Ishikawa (cell line): ENCODE measurements at regions not wholly inside any gene's neighbourhood (a gene's known extent, or its start where the extent isn't known, plus 50 kb on each side); places are given as distances from the start of the nearest gene placed in this dataset.

Source experiments
- CEBPB ChIP-seq: IDR thresholded peaks from 2 replicates; pipeline ENCODE4 v1.6.1; 2012
- CREB1 ChIP-seq: IDR thresholded peaks from 2 replicates; pipeline ENCODE4 v1.6.1; 2012; ENCODE audit warnings: low read depth
- EGR1 ChIP-seq: IDR thresholded peaks from 2 replicates; pipeline ENCODE4 v1.6.1; 2012
- EP300 ChIP-seq: IDR thresholded peaks from 2 replicates; pipeline ENCODE4 v1.6.1; 2012; ENCODE audit warnings: borderline replicate concordance
- FOXM1 ChIP-seq: IDR thresholded peaks from 2 replicates; pipeline ENCODE4 v1.6.1; 2012; ENCODE audit warnings: low read depth, borderline replicate concordance
- NFIC ChIP-seq: IDR thresholded peaks from 2 replicates; pipeline ENCODE4 v1.6.1; 2012
- RAD21 ChIP-seq: IDR thresholded peaks from 2 replicates; pipeline ENCODE4 v1.6.1; 2012; ENCODE audit warnings: low read depth
- TAF1 ChIP-seq: IDR thresholded peaks from 2 replicates; pipeline ENCODE4 v1.6.1; 2012; ENCODE audit warnings: low read depth, mild to moderate bottlenecking
- TCF12 ChIP-seq: IDR thresholded peaks from 2 replicates; pipeline ENCODE4 v1.6.1; 2012; ENCODE audit warnings: low read depth
- TEAD4 ChIP-seq: IDR thresholded peaks from 2 replicates; pipeline ENCODE4 v1.6.1; 2012
- YY1 ChIP-seq: IDR thresholded peaks from 2 replicates; pipeline ENCODE4 v1.6.1; 2012; ENCODE audit warnings: low read depth
- ZBTB7A ChIP-seq: IDR thresholded peaks from 2 replicates; pipeline ENCODE4 v1.6.1; 2012; ENCODE audit warnings: low read depth
- TF ChIP-seq, protein P1 (sequence below): IDR thresholded peaks from 2 replicates; pipeline ENCODE4 v1.6.1; 2012
- TF ChIP-seq, protein P2 (sequence below): IDR thresholded peaks from 2 replicates; pipeline ENCODE4 v1.6.1; 2012
- TF ChIP-seq, protein P3 (sequence below): IDR thresholded peaks from 2 replicates; pipeline ENCODE4 v1.6.1; 2012; ENCODE audit warnings: low read depth, mild to moderate bottlenecking

DNA sequence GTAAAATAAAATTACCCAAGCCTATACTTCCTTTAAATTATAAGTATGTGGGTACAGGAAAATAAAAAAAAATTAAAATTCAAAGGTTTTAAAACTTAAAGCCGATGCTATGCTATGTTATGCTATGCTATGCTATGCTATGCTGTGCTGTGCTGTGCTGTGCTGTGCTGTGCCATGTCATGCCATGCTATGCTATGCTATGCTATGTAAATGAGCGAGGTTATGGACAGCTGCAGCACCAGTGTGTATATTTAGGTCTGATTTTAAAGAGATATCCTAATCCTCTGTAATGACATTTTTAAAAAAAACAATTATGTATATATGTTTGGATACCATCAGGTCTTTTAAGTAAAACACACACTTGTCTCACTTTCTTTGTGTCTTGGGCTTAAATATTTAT lies 1822.0 kb upstream of the SEL1L start:
- TF ChIP-seq, protein P1, sequence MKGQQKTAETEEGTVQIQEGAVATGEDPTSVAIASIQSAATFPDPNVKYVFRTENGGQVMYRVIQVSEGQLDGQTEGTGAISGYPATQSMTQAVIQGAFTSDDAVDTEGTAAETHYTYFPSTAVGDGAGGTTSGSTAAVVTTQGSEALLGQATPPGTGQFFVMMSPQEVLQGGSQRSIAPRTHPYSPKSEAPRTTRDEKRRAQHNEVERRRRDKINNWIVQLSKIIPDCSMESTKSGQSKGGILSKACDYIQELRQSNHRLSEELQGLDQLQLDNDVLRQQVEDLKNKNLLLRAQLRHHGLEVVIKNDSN = no peak
- TF ChIP-seq EGR1 (no peak), EP300 (no peak), NFIC (no peak), TEAD4 (no peak), RAD21 (no peak), TAF1 (no peak), CEBPB (no peak), TCF12 (no peak)
- TF ChIP-seq, protein P2, sequence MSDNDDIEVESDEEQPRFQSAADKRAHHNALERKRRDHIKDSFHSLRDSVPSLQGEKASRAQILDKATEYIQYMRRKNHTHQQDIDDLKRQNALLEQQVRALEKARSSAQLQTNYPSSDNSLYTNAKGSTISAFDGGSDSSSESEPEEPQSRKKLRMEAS = no peak
- TF ChIP-seq, protein P3, sequence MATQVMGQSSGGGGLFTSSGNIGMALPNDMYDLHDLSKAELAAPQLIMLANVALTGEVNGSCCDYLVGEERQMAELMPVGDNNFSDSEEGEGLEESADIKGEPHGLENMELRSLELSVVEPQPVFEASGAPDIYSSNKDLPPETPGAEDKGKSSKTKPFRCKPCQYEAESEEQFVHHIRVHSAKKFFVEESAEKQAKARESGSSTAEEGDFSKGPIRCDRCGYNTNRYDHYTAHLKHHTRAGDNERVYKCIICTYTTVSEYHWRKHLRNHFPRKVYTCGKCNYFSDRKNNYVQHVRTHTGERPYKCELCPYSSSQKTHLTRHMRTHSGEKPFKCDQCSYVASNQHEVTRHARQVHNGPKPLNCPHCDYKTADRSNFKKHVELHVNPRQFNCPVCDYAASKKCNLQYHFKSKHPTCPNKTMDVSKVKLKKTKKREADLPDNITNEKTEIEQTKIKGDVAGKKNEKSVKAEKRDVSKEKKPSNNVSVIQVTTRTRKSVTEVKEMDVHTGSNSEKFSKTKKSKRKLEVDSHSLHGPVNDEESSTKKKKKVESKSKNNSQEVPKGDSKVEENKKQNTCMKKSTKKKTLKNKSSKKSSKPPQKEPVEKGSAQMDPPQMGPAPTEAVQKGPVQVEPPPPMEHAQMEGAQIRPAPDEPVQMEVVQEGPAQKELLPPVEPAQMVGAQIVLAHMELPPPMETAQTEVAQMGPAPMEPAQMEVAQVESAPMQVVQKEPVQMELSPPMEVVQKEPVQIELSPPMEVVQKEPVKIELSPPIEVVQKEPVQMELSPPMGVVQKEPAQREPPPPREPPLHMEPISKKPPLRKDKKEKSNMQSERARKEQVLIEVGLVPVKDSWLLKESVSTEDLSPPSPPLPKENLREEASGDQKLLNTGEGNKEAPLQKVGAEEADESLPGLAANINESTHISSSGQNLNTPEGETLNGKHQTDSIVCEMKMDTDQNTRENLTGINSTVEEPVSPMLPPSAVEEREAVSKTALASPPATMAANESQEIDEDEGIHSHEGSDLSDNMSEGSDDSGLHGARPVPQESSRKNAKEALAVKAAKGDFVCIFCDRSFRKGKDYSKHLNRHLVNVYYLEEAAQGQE = no peak

DNA sequence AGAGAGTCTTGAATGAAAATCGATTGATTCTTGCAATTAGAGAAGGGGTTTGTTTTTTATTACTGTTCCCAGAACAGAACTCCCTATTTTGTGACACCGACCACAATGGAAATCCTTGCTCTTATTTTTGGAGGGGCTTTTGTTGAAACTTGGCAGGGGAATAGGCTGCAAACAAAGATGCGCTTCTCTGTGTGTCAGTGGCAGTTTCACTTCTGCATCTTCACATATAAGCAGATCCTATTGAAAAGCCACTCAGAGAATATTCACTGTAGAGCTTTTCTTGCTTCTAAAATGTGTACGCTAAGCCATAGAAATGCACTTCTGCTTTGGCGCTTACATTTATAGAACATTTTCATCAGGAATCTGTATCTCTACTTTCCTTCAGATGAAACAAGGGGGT lies 1822.4 kb upstream of the SEL1L start:
- TF ChIP-seq ZBTB7A = no peak
- TF ChIP-seq EP300 = no peak
- TF ChIP-seq CREB1 = no peak
- no peak for TF ChIP-seq RAD21
- TF ChIP-seq, protein P2 = no peak
- TF ChIP-seq NFIC = no peak
- TF ChIP-seq CEBPB = no peak
- TF ChIP-seq FOXM1 = no peak
- no peak for TF ChIP-seq YY1
- TF ChIP-seq EGR1 = no peak
- TF ChIP-seq, protein P1 = no peak
- TF ChIP-seq TCF12 = no peak
- TF ChIP-seq, protein P3 = no peak
- no peak for TF ChIP-seq TAF1
- no peak for TF ChIP-seq TEAD4

DNA sequence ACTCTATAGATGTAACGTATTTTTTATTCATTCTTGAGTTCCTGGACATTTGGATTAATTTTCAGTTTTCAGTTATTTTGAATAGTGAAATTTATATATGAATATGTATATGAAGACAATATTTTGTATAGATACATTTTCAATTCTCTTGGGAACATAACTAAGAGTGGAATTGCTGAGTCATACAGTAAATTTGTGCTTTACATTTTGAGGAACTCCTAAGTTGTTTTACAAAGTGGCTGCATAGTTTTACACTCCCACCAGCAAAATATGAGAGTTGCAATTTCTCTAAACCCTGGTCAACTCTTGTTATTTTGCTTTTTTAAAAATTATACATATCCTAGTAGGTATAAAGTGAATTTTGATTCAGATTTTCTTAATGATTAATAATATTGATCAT lies 1838.6 kb upstream of the SEL1L start:
- TF ChIP-seq FOXM1 (no peak), TCF12 (no peak), NFIC (no peak), TAF1 (no peak), EP300 (no peak), RAD21 (no peak), ZBTB7A (no peak), EGR1 (no peak), TEAD4 (no peak), CREB1 (no peak), YY1 (no peak), CEBPB (no peak)
- TF ChIP-seq, protein P1 = no peak
- TF ChIP-seq, protein P2 = no peak
- TF ChIP-seq, protein P3 = no peak

DNA sequence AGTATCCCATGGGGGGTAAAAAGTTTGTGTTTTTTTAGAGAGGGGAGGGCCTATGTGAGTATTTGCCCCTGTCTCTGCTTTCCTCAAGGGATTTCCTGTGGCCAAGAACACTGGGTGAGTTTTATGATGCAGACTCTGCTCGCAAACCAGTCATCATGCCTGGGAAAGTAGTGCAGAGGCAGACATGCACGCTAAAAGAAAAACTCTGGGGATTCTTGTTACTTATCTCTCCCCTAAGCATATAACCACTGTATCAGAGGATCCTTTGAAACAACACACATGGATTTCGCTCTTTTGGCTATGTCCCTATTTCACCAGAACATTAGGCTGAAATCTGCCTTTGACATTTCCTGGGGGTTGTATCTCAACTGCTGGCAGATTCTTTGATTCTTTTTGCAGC lies 1845.8 kb upstream of the SEL1L start:
- TF ChIP-seq TAF1 (no peak), EGR1 (no peak), FOXM1 (no peak)
